Renal cortical epithelial cell (primary cell): ENCODE measurements at regions not wholly inside any gene's neighbourhood (a gene's known extent, or its start where the extent isn't known, plus 50 kb on each side); places are given as distances from the start of the nearest gene placed in this dataset.
"Not testable (repeated sequence)": the region's sequence is repeated elsewhere in the genome, so short reads cannot be mapped to it uniquely, and the experiment has no call there.

Experiments
- DNase-seq: peaks from one replicate; pipeline ENCODE4 v3.0.0-alpha.2; 2011; ENCODE audit warnings: low read depth

DNA sequence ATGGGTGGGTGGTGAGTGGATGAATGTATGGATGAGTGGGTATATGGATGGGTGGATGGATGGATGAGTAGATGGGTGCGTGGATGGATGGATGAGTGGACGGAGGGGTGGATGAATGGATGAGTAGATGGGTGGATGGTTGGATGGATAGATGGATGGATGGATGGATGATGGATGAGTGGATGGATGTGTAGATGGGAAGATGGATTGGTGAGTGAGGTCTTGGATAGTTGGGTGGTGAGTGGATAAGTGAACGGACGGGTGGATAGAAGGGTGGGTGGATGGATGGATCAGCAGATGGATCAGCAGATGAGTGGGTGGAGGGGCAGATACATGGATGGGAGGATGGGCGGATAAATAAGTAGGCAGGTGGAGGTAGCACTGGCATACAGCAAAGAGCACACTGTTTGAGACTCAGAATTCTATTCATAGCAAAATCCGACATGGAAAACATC lies 163.5 kb downstream of the C9orf50 start:
- DNase-seq: no peak

DNA sequence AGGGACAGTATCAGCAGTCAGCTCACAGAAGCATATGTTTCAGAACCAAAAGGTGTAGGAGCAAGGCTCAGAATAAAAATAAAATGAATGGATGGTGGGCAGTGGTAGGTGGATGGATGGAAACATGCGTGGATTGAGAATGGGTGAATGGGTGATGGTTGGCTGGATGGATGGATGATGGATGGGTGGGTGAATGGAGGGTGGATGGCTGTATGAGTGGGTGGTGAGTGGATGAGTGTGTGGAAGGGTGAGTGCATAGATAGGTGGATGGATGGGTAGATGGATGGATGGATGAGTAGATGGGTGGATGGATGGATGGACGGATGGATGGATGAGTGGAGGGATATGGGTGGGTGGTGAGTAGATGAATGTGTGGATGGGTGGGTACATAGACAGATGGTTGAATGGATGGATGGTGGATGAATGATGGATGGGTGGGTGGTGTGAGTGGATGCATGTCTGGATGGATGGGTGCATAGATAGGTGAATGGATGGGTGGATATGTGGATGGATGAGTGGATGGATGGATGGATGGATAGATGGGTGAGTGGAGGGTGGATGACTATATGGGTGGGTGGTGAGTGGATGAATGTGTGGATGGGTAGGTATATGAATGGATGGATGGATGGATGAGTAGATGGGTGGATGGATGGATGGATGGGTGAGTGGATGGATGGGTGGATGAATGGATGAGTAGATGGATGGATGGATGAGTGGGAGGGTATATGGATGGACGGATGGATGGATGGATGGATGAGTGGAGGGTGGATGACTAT lies 164.2 kb downstream of the C9orf50 start:
- DNase-seq: no peak

DNA sequence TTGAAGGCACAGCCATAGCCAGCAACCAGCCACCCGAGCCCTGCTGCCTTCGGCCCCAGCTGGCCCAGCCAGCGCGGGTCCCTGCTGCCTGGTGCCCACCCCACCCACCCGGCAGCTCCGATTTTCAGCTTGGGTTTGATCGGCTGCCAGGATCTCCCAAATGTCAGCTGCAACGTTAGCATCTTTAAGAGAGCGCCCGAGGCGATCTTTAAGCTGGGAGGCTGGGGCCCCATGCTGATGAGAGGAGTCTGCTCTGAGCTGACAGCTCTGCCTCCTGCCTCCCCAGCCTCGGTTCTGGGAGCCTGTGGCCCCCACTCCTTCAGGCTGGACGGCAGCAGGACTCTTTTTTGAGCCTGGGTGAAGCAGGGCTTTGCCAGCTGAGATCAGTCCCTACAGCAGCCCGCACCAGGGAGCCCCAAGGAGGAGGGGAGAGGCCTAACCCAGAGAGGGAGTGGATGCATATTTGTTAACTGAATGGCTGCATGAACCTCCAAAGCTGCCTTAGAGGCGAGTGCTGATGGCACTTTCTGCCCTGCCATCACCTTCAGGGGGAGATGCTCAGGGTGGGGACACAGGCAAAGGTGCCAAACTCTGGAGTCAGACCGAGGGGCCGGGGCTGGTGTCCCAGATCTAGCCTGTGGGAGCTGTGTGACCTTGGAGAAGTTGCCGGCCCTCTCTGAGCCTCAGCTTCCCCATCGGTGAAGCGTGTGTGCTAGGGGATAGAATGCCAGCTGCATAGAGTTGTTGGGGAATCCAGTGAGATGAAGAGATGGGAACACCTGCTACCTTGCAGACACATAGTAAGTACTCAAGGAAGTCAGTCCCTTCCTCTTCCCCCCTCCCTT lies 165.5 kb downstream of the C9orf50 start:
- no peak for DNase-seq

DNA sequence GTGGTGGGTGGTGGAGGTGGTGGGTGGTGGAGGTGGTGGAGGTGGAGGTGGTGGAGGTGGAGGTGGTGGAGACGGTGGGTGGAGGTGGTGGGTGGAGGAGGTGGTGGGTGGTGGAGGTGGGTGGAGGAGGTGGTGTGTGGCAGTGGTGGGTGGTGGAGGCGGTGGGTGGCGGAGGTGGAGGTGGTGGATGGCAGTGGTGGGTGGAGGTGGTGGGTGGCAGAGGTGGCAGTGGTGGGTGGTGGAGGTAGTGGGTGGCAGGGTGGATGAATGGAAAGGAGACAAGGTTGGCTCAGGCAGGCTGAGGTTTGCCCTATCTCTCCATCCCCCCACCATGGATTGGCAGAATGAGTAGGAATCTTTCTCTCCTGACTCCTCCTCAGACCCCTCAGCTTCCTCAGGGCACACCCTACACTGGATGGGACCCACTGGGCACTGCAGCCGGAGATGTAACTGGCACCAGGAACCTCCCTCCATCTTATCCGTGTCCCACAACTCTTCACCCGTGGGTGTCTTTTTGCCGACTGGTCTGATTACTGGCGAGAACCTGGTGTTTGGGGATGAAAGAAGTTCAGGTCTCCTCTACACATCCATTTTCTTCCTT lies 166.3 kb downstream of the C9orf50 start:
- DNase-seq: no peak

DNA sequence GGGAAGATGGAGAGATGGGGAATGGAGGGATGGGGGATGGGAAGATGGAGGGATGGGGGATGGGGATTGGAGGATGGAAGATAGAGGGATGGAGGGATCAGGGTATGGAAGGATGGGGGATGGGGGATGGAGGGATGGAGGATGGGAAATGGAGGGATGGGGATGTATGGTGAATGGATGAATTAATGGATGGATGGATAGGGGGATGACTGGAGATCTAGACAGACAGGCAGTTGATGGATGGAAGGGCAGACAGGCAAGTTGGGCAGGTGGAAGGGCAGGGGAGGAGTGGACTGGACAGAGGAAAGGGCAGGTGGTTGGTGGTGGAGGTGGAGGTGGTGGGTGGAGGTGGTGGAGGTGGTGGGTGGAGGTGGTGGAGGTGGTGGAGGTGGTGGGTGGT lies 167.2 kb downstream of the C9orf50 start:
- no peak for DNase-seq

DNA sequence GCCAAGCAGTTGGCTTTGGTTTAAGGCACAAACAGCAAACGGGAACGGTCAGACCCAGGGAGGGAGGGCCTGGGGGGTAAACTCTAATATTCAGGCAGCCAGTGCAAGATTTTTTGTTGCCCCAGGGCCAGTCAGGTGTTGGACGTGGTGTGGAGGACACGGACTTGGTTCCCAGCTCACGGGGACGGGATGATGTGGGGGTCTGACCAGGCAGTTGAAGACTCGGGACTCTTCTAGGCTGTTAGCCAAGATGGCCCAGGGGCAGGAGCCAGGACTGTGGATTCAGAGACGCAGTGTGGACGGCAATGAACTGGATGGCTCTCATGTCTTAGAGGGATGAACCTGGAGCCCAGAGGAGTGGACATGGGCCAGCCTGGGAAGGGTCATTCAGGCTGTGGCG lies 169.2 kb downstream of the C9orf50 start:
- no peak for DNase-seq

DNA sequence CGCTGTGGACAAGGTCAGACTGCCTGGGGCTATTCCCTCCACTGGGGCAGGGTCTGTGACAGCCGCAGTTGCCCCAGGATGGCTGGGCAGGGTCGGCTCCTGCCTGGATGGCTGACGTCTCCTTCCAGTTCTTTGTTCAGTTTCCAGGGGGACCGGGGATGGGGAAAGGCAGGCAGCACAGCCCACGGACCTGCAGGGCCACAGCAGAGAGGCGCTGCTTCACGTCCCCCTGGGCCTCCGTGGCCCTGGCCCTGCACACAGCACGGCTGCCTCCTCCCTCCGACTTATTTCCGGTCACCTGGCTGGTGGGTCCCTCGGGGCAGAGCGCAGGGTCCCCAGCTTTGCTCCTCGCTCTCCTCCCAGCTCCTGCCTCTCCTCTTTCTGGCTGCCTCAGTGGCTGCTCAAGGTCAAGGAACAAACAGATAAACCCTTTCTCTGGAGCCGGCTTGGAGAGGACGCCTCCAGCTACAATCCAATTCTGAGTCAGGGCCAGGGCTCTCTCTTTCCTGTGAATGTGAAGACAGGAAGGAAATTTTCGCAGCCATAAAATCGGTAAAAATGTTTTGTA lies 169.7 kb downstream of the C9orf50 start:
- DNase-seq: no peak

DNA sequence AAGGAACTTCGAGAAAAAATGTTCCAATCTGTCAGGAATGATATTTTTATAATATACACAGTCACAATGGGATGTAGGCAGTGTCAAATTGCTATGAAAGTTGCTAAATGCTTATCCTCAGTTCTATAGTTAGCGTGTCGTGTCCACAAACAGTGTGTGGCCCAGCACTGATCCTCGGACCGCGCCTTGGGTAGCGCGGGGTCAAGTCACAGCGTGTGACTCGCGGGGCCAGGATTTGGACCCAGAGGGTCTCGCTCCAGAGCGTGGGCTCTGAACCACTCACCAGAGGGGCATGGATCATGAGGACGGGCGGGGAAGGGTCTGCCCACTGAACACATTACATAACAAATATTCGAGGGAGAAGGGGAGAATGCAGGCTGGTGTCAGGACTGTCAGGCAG lies 171.8 kb downstream of the C9orf50 start:
- DNase-seq: no peak

DNA sequence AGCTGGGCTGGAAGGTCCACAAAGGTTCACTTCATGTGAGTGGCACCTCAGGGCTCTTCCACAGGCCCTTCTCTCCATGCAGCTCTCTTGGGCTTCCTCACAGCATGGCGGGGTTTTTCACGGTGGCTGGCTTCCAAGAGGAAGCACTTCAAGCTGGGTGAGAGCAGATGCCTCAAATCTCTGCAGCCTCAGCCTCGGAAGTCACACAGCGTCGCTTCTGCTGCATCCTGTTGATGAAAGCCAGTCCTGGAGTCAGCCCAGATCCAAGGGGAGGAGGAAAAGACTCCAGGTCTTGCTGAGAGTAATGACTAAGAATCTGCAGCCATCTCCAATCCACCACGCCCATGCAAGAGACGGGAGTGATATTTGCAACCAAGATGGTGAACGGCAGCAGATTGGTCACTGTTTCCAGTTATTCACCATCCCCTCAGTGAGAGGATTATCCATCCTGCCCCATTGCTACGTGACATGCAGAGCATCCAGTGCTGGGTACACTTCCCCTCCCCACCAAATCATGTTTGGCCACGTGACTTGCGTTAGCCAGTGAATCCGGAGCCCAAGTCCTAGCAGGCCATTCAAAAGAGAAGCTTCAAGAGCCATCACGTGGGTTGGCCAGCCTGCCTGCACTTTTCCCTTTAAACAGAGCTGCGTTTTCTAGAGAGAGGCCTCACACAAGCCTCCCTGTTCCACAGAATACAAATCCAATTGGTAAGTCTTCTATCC lies 173.9 kb downstream of the C9orf50 start:
- no peak for DNase-seq

DNA sequence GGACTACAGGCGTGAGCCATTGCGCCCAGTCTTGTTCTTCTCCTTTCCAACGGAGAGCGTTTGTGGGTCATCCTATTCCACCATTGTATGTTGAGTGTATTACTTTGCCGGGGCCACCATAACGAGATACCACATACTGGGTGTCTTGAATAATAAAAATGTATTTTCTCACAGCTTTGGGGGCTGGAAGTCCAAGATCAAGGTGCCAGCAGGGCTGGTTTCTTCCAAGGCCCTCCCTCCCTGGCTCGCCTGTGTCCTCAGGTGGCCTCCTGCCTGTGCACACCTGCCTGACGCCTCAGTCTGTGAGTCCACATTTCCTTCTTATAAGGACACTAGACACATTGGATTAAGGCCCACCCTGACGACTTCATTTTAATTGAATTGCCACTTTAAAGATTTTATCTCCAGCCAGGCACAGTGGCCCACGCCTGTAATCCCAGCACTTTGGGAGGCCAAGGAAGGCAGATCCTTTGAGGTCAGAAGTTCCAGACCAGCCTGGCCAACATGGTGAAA lies 175.1 kb downstream of the C9orf50 start:
- no peak for DNase-seq

DNA sequence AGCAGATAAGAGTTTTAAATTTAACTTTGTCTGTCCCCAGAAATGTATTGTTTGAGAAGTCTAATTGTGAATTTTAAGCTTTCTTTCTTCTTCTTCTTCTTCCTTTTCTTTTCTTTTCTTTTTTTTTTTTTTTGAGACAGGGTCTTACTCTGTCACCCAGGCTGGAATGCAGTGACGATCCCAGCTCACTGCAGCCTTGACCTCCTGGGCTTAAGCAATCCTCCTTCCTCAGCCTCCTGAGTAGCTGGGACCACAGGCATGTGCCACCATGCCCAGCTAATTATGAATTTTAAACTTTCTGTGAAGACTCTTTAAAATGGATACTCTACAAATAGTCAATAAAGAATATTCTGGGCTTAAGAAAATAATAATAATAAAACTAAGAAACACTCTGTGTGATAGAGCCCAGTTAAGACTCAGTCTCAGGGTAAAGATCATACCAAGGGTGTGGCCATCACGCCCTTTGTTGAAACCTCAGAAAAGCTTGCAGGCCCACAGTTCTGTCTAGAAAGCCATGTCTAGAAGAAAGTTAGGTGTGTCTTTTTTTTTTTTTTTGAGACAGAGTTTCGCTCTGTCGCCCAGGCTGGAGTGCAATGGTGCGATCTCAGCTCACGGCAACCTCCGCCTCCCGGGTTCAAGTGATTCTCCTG lies 177.3 kb downstream of the C9orf50 start:
- not testable (repeated sequence) for DNase-seq

DNA sequence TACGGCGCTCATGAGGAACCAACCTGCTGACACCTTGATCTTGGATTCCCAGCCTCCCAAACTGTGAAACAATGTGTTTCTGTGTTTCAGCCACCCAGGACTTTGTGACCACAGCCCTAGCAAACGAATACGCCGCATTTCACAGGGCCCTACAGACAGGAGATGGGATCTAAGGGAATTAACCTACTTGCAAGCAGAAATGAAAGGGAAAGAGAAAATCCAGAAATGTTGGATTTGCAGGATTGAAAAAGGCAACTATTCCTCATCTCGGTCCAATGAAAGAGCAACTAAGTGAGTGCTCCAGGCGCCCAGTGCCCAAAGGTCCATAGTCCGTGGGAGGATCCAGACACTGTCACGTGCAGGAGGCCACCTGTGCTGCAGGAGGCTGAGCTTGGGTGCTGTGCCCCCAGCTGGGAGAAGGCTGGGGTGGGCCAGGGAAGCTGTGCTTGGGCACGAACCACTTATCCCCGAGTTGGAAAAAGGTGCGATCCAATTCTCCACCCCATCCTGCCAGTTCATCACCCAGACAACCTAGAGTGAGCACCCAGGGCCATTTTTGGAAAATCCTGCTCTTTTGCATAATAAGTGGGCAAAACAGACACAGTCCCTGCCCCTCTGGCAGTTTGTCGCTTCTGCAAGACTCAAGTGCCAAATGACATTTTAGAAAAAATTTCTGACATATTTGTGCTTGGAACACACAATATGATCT lies 177.9 kb downstream of the C9orf50 start:
- DNase-seq: peak; percentile 33

DNA sequence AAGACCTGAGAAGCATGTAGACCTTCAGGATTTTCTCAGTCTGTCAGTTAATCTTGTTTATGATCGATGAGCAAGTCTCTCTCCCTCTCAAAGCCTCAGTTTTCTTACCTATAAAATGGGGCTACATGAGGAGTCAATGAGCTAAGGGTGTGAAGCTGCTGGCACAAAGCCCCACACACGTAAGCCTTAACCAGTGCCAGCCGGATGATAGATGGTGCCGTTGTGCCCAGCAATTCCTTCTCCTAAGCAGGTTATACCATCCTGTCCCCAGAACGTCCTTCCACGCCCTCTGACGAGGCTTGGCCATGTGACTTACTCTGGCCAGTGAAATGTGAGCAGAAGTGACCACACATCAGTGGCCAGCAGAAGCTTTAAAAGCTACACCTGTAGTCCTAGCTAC lies 179.0 kb downstream of the C9orf50 start:
- no peak for DNase-seq

DNA sequence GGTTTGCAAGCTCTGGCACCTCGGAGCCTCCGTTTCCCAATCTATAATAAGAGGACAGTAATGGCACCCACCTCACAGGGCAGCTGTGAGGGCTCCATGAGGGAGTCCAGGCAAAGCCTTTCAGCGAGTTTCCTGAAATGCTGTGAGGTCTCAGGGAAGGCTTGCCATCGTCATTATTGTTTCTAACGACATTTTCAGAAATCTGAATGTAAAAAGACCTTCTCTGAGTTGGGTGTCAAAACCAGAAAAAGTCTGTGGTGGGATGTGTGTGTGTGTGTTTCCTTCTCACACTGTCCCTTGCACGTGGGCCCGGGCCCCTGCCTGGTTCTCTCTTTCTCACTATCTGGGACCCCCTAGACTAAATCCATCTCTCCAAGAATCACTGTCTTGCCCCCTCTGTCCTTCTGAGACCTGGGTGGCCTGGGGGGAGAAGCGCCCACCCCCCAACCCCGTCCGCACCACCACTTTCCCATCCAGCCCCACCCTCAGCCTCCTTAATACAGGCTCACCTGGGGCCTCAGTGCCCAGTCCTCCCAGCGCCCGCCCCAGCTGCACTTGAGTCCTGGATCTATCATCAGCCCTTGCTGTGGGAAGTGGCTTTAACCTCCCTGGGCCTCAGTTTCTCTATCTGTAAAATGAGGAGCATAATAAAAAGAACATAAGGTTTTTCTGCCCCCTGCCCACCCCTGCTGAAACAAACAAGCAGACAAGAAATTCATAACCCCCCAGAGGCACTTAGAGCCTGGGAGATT lies 180.3 kb downstream of the C9orf50 start:
- DNase-seq: no peak

DNA sequence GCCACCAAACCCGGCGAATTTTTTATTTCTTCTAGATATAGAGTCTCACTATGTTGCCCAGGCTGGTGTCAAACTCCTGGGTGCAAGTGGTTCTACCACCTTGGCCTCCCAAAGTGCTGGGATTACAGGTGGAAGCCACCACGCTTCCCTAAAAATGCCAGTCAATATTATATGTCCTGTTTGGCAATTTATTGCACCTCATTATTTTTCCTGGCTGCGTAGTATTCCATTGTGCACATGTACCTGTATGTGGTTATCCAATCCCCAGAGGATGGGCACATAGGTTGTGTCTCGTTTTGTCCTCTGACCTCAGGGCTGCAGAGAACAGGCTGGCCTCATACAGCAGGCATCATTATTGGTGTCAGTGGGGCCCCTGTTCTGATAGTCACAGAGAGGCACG lies 181.7 kb downstream of the C9orf50 start:
- DNase-seq: no peak

DNA sequence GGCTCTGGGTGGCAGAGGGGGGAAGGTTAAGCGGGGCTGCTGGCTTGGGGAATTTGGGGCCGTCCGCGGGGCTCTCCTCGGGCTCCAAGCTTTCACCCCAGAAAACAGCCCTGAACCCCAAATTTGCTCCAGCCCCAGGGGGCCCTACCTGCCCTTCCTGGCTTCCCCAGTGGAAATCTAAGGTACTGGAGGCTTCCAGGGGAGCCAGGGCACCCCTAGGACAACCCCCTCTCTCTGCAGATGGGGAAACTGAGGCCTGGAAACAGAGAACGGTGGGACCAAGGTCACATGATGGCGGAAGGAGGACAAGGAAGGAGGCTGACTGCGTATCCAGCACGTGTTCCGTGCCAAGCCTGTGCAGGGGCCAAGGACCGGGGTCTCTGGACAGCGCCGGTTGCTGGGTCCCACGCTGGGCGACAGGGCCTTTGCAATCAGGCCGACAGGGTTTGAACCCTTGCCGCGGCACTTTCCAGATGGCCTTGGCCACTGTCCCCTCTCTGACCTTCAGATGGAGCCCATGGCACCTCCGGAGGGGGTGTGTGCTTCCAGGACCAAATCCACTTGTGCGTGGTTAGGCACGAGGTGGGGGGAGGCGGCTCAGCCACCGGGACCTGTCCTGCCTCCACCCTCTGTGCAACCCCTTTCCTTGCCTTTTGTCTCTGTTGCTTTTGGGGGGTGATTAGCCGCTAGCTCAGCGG lies 183.1 kb downstream of the C9orf50 start:
- no peak for DNase-seq

DNA sequence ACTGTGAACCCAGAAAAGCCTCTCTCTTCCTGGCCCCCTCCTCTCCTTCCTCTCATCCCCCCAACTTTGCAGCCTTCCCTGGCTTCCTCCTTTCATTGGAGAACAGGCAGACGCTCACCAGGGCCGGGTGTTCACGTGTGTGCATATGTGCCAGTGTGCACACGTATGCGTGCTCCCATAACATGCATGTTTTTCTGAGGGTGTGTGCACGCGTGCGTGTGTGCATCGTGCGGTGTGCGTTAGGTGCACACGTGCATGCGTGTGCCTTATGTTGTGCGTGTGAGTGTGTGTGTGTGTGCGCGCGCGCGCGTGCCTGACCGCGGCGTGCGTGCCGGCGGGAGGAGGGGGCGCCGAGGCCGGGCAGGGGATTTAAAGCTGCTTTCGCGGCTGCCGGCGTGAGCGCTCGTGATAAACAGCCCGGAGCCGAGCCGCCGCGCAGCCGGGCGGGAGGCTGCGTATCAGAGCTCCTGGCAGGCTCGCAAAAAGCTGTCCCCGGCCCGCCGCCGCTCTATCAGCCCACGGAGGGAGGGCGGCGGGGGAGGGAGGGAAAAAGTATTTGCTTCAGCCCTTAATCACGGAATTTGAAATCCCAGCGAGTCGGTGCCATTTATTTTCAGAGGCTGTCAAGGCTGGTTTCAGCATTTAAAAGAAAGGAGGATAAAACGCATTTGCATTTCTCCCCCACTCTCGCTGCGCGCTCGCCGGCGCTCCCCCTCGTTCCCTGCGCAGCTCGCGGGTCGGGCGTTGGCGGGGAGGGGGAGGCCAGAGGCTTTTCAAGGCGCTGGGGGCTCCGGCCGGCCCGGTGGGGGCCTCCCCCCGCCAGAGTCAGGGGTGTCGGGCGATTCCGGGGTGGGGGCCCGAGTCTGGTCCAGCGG lies 183.9 kb downstream of the C9orf50 start:
- DNase-seq: peak; percentile 34
